K562 (cell line): ENCODE measurements at regions not wholly inside any gene's neighbourhood (a gene's known extent, or its start where the extent isn't known, plus 50 kb on each side); places are given as distances from the start of the nearest gene placed in this dataset.

Experiments used
- ASH1L ChIP-seq: fragments of 450-650 bp; IDR thresholded peaks from 2 replicates; pipeline ENCODE4 v1.6.1; 2018; ENCODE audit warnings: borderline replicate concordance, mild to moderate bottlenecking, low read depth; ENCODE audit not compliant: partially characterized antibody
- EWSR1 ChIP-seq: fragments of 450-650 bp; IDR thresholded peaks from 2 replicates; pipeline ENCODE4 v1.6.1; 2018; ENCODE audit warnings: borderline replicate concordance, mild to moderate bottlenecking, low read depth, moderate library complexity; ENCODE audit not compliant: partially characterized antibody
- FOXA3 ChIP-seq, 2 experiments: fragments of 450-650 bp in 1 of 2; sonication (generic) in 1 of 2; formaldehyde crosslinking; IDR thresholded peaks in 1 of 2; conservative IDR thresholded peaks in 1 of 2; 2 replicates each; pipeline versions ENCODE4 v1.4.0 to v1.8.0; 2020 to 2022; ENCODE audit warnings: mild to moderate bottlenecking in 2 of 2, missing genetic modification reagents in 1 of 2
- HMGN3 ChIP-seq: IDR thresholded peaks from 2 replicates; pipeline ENCODE4 v1.6.1; 2011; ENCODE audit warnings: borderline replicate concordance, low read depth, mild to moderate bottlenecking, mixed read lengths, low read length; ENCODE audit not compliant: insufficient read length; ENCODE audit errors: extremely low read depth
- TCF15 ChIP-seq: fragments of 250-450 bp; sonication (Bioruptor Pico); IDR thresholded peaks from 2 replicates; pipeline ENCODE4 v1.8.0; 2022; ENCODE audit warnings: moderate library complexity, mild to moderate bottlenecking, inconsistent platforms
- ZBTB33 ChIP-seq: sonication (generic); formaldehyde crosslinking; IDR thresholded peaks from 2 replicates; pipeline ENCODE4 v1.8.1; 2023; ENCODE audit warnings: mild to moderate bottlenecking, missing genetic modification reagents
- ZC3H11A ChIP-seq: IDR thresholded peaks from 2 replicates; pipeline ENCODE4 v1.6.1; 2012; ENCODE audit warnings: low read depth, low read length, improper control_type of control experiment
- ZHX1 ChIP-seq: fragments of 150-350 bp; conservative IDR thresholded peaks from 2 replicates; pipeline ENCODE4 v1.6.1; 2014; ENCODE audit warnings: low read length
- ZNF263 ChIP-seq: sonication (generic); formaldehyde crosslinking; IDR thresholded peaks from 2 replicates; pipeline ENCODE4 v1.8.0; 2022; ENCODE audit warnings: mild to moderate bottlenecking, missing genetic modification reagents, borderline replicate concordance
- ZNF280A ChIP-seq: fragments of 450-650 bp; IDR thresholded peaks from 2 replicates; pipeline ENCODE4 v1.6.1; 2018; ENCODE audit warnings: mild to moderate bottlenecking, low read depth; ENCODE audit not compliant: partially characterized antibody
- ZNF830 ChIP-seq: fragments of 250-450 bp; sonication (Bioruptor Pico); IDR thresholded peaks from 2 replicates; pipeline ENCODE4 v1.5.0; 2021; ENCODE audit warnings: mild to moderate bottlenecking

GRCh38 chr4:186885289-186885688, 161.6 kb upstream of the FAT1 start (continued):
- TF ChIP-seq ZHX1 (no peak), HMGN3 (no peak), ZNF263 (CRISPR knock-in tag) (no peak), ASH1L (no peak), EWSR1 (no peak), ZNF280A (no peak), ZNF830 (no peak), FOXA3 (CRISPR knock-in tag; conservative IDR thresholded peaks at IDR 0.05 in 1 of 2, IDR thresholded peaks at IDR 0.05 in 1 of 2) (no peak), ZBTB33 (CRISPR knock-in tag) (peak; percentile 85), TCF15 (CRISPR knock-in tag) (no peak), ZC3H11A (no peak)
